WTC11 (cell line): ENCODE measurements at regions not wholly inside any gene's neighbourhood (a gene's known extent, or its start where the extent isn't known, plus 50 kb on each side); places are given as distances from the start of the nearest gene placed in this dataset.

ENCODE experiments used
- ATAC-seq: fragments of 200-7000 bp; cut with Tn5 transposase; 2 replicates; pipeline ENCODE4 v1.10.0; 2021; ENCODE audit warnings: mild to moderate bottlenecking, moderate library complexity
- CTCF ChIA-PET: fragments of 300-600 bp; sonication (Branson Sonifier 250); formaldehyde crosslinking; loops from one replicate; lab custom pipeline; 2021; ENCODE audit warnings: antibody characterized with exemption; lab: Charles Lee
- POLR2A ChIA-PET: fragments of 350-600 bp; sonication (Branson Sonifier 250); formaldehyde crosslinking; loops from one replicate; lab custom pipeline; 2021; ENCODE audit warnings: antibody characterized with exemption; lab: Charles Lee
- DNase-seq: peaks from one replicate; pipeline ENCODE4 v3.0.0; 2021; ENCODE audit warnings: low spot score
- H3K27ac Mint-ChIP-seq: 2 replicates; pipeline ENCODE4 v1.8.0; 2021; ENCODE audit warnings: mixed read lengths
- H3K27me3 Mint-ChIP-seq: 2 replicates; pipeline ENCODE4 v1.8.0; 2021; ENCODE audit warnings: low read depth, mild to moderate bottlenecking, moderate library complexity, mixed read lengths
- H3K36me3 Mint-ChIP-seq: 2 replicates; pipeline ENCODE4 v1.8.0; 2021; ENCODE audit warnings: mixed read lengths
- H3K4me1 Mint-ChIP-seq: 2 replicates; pipeline ENCODE4 v1.8.0; 2022; ENCODE audit warnings: mixed read lengths
- H3K4me3 Mint-ChIP-seq: 2 replicates; pipeline ENCODE4 v1.8.0; 2021; ENCODE audit warnings: mild to moderate bottlenecking, moderate library complexity, mixed read lengths
- H3K9me3 Mint-ChIP-seq: 2 replicates; pipeline ENCODE4 v1.8.0; 2021; ENCODE audit warnings: mixed read lengths
- AFF4 ChIP-seq: sonication (generic); formaldehyde crosslinking; IDR thresholded peaks from 2 replicates; pipeline ENCODE4 v1.8.1; 2023; ENCODE audit warnings: mild to moderate bottlenecking, missing genetic modification reagents, borderline replicate concordance
- ATF3 ChIP-seq: sonication (generic); formaldehyde crosslinking; conservative IDR thresholded peaks from 2 replicates; pipeline ENCODE4 v1.8.1; 2022; ENCODE audit warnings: mild to moderate bottlenecking, missing genetic modification reagents
- CREB1 ChIP-seq: sonication (generic); formaldehyde crosslinking; IDR thresholded peaks from 2 replicates; pipeline ENCODE4 v1.8.0; 2023; ENCODE audit warnings: mild to moderate bottlenecking, missing genetic modification reagents
- CREM ChIP-seq: sonication (generic); formaldehyde crosslinking; IDR thresholded peaks from 2 replicates; pipeline ENCODE4 v1.8.1; 2022; ENCODE audit warnings: mild to moderate bottlenecking, missing genetic modification reagents, moderate library complexity
- CTCF ChIP-seq: fragments of 200-600 bp; IDR thresholded peaks from 2 replicates; pipeline ENCODE4 v1.8.0; 2022; ENCODE audit warnings: antibody characterized with exemption
- ERG ChIP-seq: fragments of 250-450 bp; sonication (Bioruptor Pico); IDR thresholded peaks from 2 replicates; pipeline ENCODE4 v1.8.0; 2021; ENCODE audit warnings: mild to moderate bottlenecking
- FOXK1 ChIP-seq: sonication (generic); formaldehyde crosslinking; IDR thresholded peaks from 2 replicates; pipeline ENCODE4 v1.8.0; 2022; ENCODE audit warnings: mild to moderate bottlenecking, moderate library complexity, missing genetic modification reagents
- FOXP1 ChIP-seq: sonication (generic); formaldehyde crosslinking; IDR thresholded peaks from 2 replicates; pipeline ENCODE4 v1.8.0; 2022; ENCODE audit warnings: missing genetic modification reagents, mild to moderate bottlenecking, moderate library complexity, borderline replicate concordance
- GABPB1 ChIP-seq: sonication (generic); formaldehyde crosslinking; IDR thresholded peaks from 2 replicates; pipeline ENCODE4 v1.8.1; 2023; ENCODE audit warnings: mild to moderate bottlenecking, missing genetic modification reagents
- JAZF1 ChIP-seq: fragments of 250-450 bp; sonication (Bioruptor Pico); IDR thresholded peaks from 2 replicates; pipeline ENCODE4 v1.9.0; 2021; ENCODE audit warnings: moderate library complexity, mild to moderate bottlenecking, inconsistent platforms
- JUN ChIP-seq: sonication (generic); formaldehyde crosslinking; IDR thresholded peaks from 2 replicates; pipeline ENCODE4 v1.8.0; 2023; ENCODE audit warnings: mild to moderate bottlenecking, missing genetic modification reagents
- NFATC4 ChIP-seq: fragments of 250-450 bp; sonication (Bioruptor Pico); IDR thresholded peaks from 2 replicates; pipeline ENCODE4 v1.9.0; 2021; ENCODE audit warnings: mild to moderate bottlenecking
- RORB ChIP-seq: fragments of 250-450 bp; sonication (Bioruptor Pico); IDR thresholded peaks from 2 replicates; pipeline ENCODE4 v1.9.0; 2021; ENCODE audit warnings: mild to moderate bottlenecking
- SP1 ChIP-seq: sonication (generic); formaldehyde crosslinking; conservative IDR thresholded peaks from 2 replicates; pipeline ENCODE4 v1.8.1; 2022; ENCODE audit warnings: missing genetic modification reagents
- TP53 ChIP-seq: sonication (generic); formaldehyde crosslinking; IDR thresholded peaks from 2 replicates; pipeline ENCODE4 v1.8.1; 2023; ENCODE audit warnings: mild to moderate bottlenecking, missing genetic modification reagents
- ZBTB43 ChIP-seq: sonication (generic); formaldehyde crosslinking; IDR thresholded peaks from 2 replicates; pipeline ENCODE4 v1.8.1; 2023; ENCODE audit warnings: mild to moderate bottlenecking, missing genetic modification reagents
- ZNF219 ChIP-seq: sonication (generic); formaldehyde crosslinking; IDR thresholded peaks from 2 replicates; pipeline ENCODE4 v1.8.0; 2023; ENCODE audit warnings: missing genetic modification reagents, mild to moderate bottlenecking, borderline replicate concordance
- ZNF423 ChIP-seq: fragments of 250-450 bp; sonication (Bioruptor Pico); IDR thresholded peaks from 2 replicates; pipeline ENCODE4 v2.1.2; 2022; ENCODE audit warnings: mild to moderate bottlenecking, moderate library complexity
- ZNF425 ChIP-seq: fragments of 250-450 bp; sonication (Bioruptor Pico); conservative IDR thresholded peaks from 2 replicates; pipeline ENCODE4 v1.9.0; 2021; ENCODE audit warnings: mild to moderate bottlenecking
- ZSCAN18 ChIP-seq: fragments of 250-450 bp; sonication (Bioruptor Pico); IDR thresholded peaks from 2 replicates; pipeline ENCODE4 v2.1.2; 2022; ENCODE audit warnings: mild to moderate bottlenecking, moderate library complexity

GRCh38 chr18:28455971-28456370 is 279.0 kb upstream of the CDH2 start (continued):
- TF ChIP-seq CTCF (no peak), NFATC4 (CRISPR knock-in tag) (no peak), ZSCAN18 (no peak), SP1 (CRISPR knock-in tag) (no peak), ZNF425 (CRISPR knock-in tag) (no peak), FOXK1 (no peak)

- Mint-ChIP-seq H3K27me3 (no peaks in the 10 kb centered on the region), H3K9me3 (peaks cover 24% of the 10 kb centered on the region), H3K27ac (no peak overlapping the region), H3K36me3 (peaks cover 4% of the 10 kb centered on the region; the same call in 1 of the 2 replicates), H3K4me3 (no peak overlapping the region), H3K4me1 (no peaks in the 10 kb centered on the region)
- no peak for TF ChIP-seq FOXP1 (CRISPR knock-in tag)
- ChIA-PET POLR2A (no interaction called here), CTCF (no interaction called here)
- ATAC-seq (no peak), DNase-seq (no peak)
Measured at GRCh38 chr18:28439870-28440269, 262.9 kb upstream of the CDH2 start.

GRCh38 chr18:28438381-28438780 is 261.5 kb upstream of the CDH2 start:
- Mint-ChIP-seq H3K27ac (no peak overlapping the region), H3K4me1 (no peaks in the 10 kb centered on the region), H3K36me3 (peaks cover 4% of the 10 kb centered on the region; the same call in 1 of the 2 replicates), H3K9me3 (peaks cover 24% of the 10 kb centered on the region), H3K27me3 (no peaks in the 10 kb centered on the region), H3K4me3 (no peak overlapping the region)
- ATAC-seq (no peak), DNase-seq (no peak)
- TF ChIP-seq RORB (CRISPR knock-in tag) (no peak), CREB1 (CRISPR knock-in tag) (no peak), TP53 (no peak), ZNF219 (CRISPR knock-in tag) (no peak), GABPB1 (CRISPR knock-in tag) (no peak), FOXP1 (CRISPR knock-in tag) (no peak), ERG (CRISPR knock-in tag) (no peak), JUN (CRISPR knock-in tag) (no peak), ATF3 (no peak), JAZF1 (CRISPR knock-in tag) (no peak)
- CTCF ChIA-PET = no interaction called here
- POLR2A ChIA-PET = no interaction called here

GRCh38 chr18:28432339-28432738 is 255.4 kb upstream of the CDH2 start:
- Mint-ChIP-seq H3K27me3 (no peaks in the 10 kb centered on the region), H3K36me3 (peaks cover 4% of the 10 kb centered on the region), H3K9me3 (peaks cover 23% of the 10 kb centered on the region), H3K4me1 (peaks cover 13% of the 10 kb centered on the region), H3K27ac (no peak overlapping the region), H3K4me3 (no peak overlapping the region)
- ChIA-PET CTCF (no interaction called here), POLR2A (no interaction called here)
- ATAC-seq = no peak
- DNase-seq = no peak
- TF ChIP-seq CREB1 (CRISPR knock-in tag) = no peak
- TF ChIP-seq CREM (CRISPR knock-in tag) = no peak
- TF ChIP-seq ZBTB43 (CRISPR knock-in tag) = no peak
- TF ChIP-seq ZNF423 (CRISPR knock-in tag) = no peak
- no peak for TF ChIP-seq AFF4 (CRISPR knock-in tag)
